GM19463 (cell line): ENCODE measurements at regions not wholly inside any gene's neighbourhood (a gene's known extent, or its start where the extent isn't known, plus 50 kb on each side); places are given as distances from the start of the nearest gene placed in this dataset.
"Not testable (repeated sequence)": the region's sequence is repeated elsewhere in the genome, so short reads cannot be mapped to it uniquely, and the experiment has no call there.

Experiments
- ATAC-seq: cut with Tn5 transposase; IDR thresholded peaks from one replicate; pipeline ENCODE4 v1.9.1; 2021; ENCODE audit warnings: mild to moderate bottlenecking, moderate library complexity; ENCODE audit not compliant: unreplicated experiment

GRCh38 chr6:114844359-114844758 lies 501.5 kb upstream of the HS3ST5 start:
- no peak for ATAC-seq

- ATAC-seq = no peak
Measured at GRCh38 chr6:114839019-114839418, 496.2 kb upstream of the HS3ST5 start.

GRCh38 chr6:114833211-114833610 lies 490.4 kb upstream of the HS3ST5 start:
- ATAC-seq = no peak

- ATAC-seq = no peak
Measured at GRCh38 chr6:114830515-114830914, 487.7 kb upstream of the HS3ST5 start.

- ATAC-seq = no peak
Measured at GRCh38 chr6:114827135-114827534, 484.3 kb upstream of the HS3ST5 start.

- no peak for ATAC-seq
Measured at GRCh38 chr6:114824409-114824808, 481.6 kb upstream of the HS3ST5 start.

- no peak for ATAC-seq
Measured at GRCh38 chr6:114816678-114817077, 473.9 kb upstream of the HS3ST5 start.

- no peak for ATAC-seq
Measured at GRCh38 chr6:114810468-114810867, 467.6 kb upstream of the HS3ST5 start.

- not testable (repeated sequence) for ATAC-seq
Measured at GRCh38 chr6:114805426-114805825, 462.6 kb upstream of the HS3ST5 start.

GRCh38 chr6:114796576-114796975 lies 453.8 kb upstream of the HS3ST5 start:
- ATAC-seq = no peak

- no peak for ATAC-seq
Measured at GRCh38 chr6:114793428-114793827, 450.6 kb upstream of the HS3ST5 start.

- no peak for ATAC-seq
Measured at GRCh38 chr6:114785235-114786127, 442.7 kb upstream of the HS3ST5 start.

GRCh38 chr6:114783783-114784182 lies 441.0 kb upstream of the HS3ST5 start:
- no peak for ATAC-seq

- no peak for ATAC-seq
Measured at GRCh38 chr6:114783083-114783482, 440.3 kb upstream of the HS3ST5 start.

GRCh38 chr6:114764866-114765265 lies 422.0 kb upstream of the HS3ST5 start:
- no peak for ATAC-seq

GRCh38 chr6:114762145-114762544 lies 419.3 kb upstream of the HS3ST5 start:
- ATAC-seq = no peak

- peak; percentile 61 for ATAC-seq
Measured at GRCh38 chr6:114747995-114748625, 405.3 kb upstream of the HS3ST5 start.

- ATAC-seq = no peak
Measured at GRCh38 chr6:114740547-114740946, 397.7 kb upstream of the HS3ST5 start.

GRCh38 chr6:114739656-114740055 lies 396.8 kb upstream of the HS3ST5 start:
- no peak for ATAC-seq

- ATAC-seq = no peak
Measured at GRCh38 chr6:114735025-114735735, 392.4 kb upstream of the HS3ST5 start.

- no peak for ATAC-seq
Measured at GRCh38 chr6:114733596-114733995, 390.8 kb upstream of the HS3ST5 start.
